Astrocyte (in vitro differentiated cells and primary cell): ENCODE measurements at regions not wholly inside any gene's neighbourhood (a gene's known extent, or its start where the extent isn't known, plus 50 kb on each side); places are given as distances from the start of the nearest gene placed in this dataset.

Experiments
- EZH2 ChIP-seq: IDR thresholded peaks from 2 replicates; pipeline ENCODE4 v1.6.1; 2012; ENCODE audit warnings: mild to moderate bottlenecking, low read length, inconsistent platforms; ENCODE audit not compliant: insufficient read depth
- TF ChIP-seq, protein P1 (sequence below): IDR thresholded peaks from 2 replicates; pipeline ENCODE4 v1.5.1; 2011; ENCODE audit warnings: low read depth, mild to moderate bottlenecking, inconsistent platforms, low read length, moderate library complexity; ENCODE audit not compliant: insufficient read depth

- TF ChIP-seq EZH2, result no peak
- TF ChIP-seq, protein P1, sequence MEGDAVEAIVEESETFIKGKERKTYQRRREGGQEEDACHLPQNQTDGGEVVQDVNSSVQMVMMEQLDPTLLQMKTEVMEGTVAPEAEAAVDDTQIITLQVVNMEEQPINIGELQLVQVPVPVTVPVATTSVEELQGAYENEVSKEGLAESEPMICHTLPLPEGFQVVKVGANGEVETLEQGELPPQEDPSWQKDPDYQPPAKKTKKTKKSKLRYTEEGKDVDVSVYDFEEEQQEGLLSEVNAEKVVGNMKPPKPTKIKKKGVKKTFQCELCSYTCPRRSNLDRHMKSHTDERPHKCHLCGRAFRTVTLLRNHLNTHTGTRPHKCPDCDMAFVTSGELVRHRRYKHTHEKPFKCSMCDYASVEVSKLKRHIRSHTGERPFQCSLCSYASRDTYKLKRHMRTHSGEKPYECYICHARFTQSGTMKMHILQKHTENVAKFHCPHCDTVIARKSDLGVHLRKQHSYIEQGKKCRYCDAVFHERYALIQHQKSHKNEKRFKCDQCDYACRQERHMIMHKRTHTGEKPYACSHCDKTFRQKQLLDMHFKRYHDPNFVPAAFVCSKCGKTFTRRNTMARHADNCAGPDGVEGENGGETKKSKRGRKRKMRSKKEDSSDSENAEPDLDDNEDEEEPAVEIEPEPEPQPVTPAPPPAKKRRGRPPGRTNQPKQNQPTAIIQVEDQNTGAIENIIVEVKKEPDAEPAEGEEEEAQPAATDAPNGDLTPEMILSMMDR, result no peak
These were observed 376.3 kb downstream of the INHBA start for GRCh38 chr7:41326616-41327015.
